Activated CD4-positive, alpha-beta T cell treated with anti-CD3 and anti-CD28 coated beads for 36 hours (primary cell): ENCODE measurements at regions not wholly inside any gene's neighbourhood (a gene's known extent, or its start where the extent isn't known, plus 50 kb on each side); places are given as distances from the start of the nearest gene placed in this dataset.

Source experiments
- ATAC-seq: fragments of 200-7000 bp; cut with Tn5 transposase; one replicate; pipeline ENCODE4 v1.10.0; 2021; ENCODE audit warnings: mild to moderate bottlenecking, moderate library complexity
- CTCF ChIA-PET: fragments of 350-600 bp; sonication (Branson Sonifier 250); formaldehyde crosslinking; loops from one replicate; lab custom pipeline; 2021; ENCODE audit warnings: antibody characterized with exemption; lab: Charles Lee
- POLR2A ChIA-PET: fragments of 350-600 bp; sonication (Branson Sonifier 250); formaldehyde crosslinking; loops from one replicate; lab custom pipeline; 2021; ENCODE audit warnings: antibody characterized with exemption, inconsistent platforms; lab: Charles Lee
- DNase-seq: peaks from one replicate; pipeline ENCODE4 v3.0.0-alpha.2; 2020
- H3K27ac Mint-ChIP-seq: one replicate; pipeline ENCODE4 v1.8.0; 2021; ENCODE audit warnings: mixed read lengths
- H3K27me3 Mint-ChIP-seq: one replicate; pipeline ENCODE4 v1.8.0; 2021; ENCODE audit warnings: mixed read lengths
- H3K36me3 Mint-ChIP-seq: one replicate; pipeline ENCODE4 v1.8.0; 2021; ENCODE audit warnings: low read depth, mixed read lengths
- H3K4me1 Mint-ChIP-seq: one replicate; pipeline ENCODE4 v1.8.0; 2021; ENCODE audit warnings: mixed read lengths
- H3K4me3 Mint-ChIP-seq: one replicate; pipeline ENCODE4 v1.8.0; 2021; ENCODE audit warnings: mild to moderate bottlenecking, moderate library complexity, mixed read lengths
- H3K9me3 Mint-ChIP-seq: one replicate; pipeline ENCODE4 v1.8.0; 2021; ENCODE audit warnings: low read depth, mixed read lengths
- intact Hi-C, 2 experiments: fragments of 100-400 bp; cut with DNase I in 1 of 2; cut with micrococcal nuclease in 1 of 2; formaldehyde crosslinking; loops; one replicate each; pipeline versions ENCODE4 v1.14.2 to v1.15.1; 2022 to 2024; cut with DNase I, micrococcal nuclease

DNA sequence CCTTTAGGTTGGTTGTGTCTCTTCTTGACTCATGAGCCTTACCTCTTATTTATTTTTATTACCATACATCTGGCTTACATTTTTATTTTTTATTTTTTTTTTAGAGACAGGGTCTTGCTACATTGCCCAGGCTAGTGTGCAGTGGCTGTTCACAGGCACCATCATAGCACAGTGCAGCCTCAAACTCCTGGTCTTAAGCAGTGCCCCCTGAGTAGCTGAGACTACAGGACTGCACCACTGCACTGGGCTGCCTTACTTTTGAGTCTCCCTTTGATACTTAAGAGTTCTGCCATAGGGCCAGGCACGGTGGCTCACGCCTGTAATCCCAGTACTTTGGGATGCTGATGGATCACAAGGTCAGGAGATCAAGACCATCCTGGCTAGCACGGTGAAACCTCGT is 76.4 kb upstream of the MACF1 start:
- no peak for ATAC-seq
- Mint-ChIP-seq H3K9me3 (no peaks in the 10 kb centered on the region), H3K27me3 (no peaks in the 10 kb centered on the region), H3K4me3 (no peak overlapping the region), H3K27ac (no peak overlapping the region), H3K4me1 (peaks cover 5% of the 10 kb centered on the region), H3K36me3 (peaks cover 2% of the 10 kb centered on the region)
- POLR2A ChIA-PET: no interaction called here
- intact Hi-C loops: no loop called here
- CTCF ChIA-PET: interaction anchor here (0.5 to 1.2 kb wide), 3 partner anchors 12 to 237 kb away, joined by 3 read pairs; no protein-coding TSS in a partner anchor
- DNase-seq: no peak

GRCh38 chr1:39128959-39129358 is 75.5 kb upstream of the MACF1 start:
- DNase-seq: no peak
- Mint-ChIP-seq H3K9me3 (no peaks in the 10 kb centered on the region), H3K36me3 (peaks cover 2% of the 10 kb centered on the region), H3K4me3 (no peak overlapping the region), H3K27ac (no peak overlapping the region), H3K4me1 (peaks cover 5% of the 10 kb centered on the region), H3K27me3 (no peaks in the 10 kb centered on the region)
- CTCF ChIA-PET: interaction anchor here (1.1 kb wide), 1 partner anchor 40 kb away, joined by 4 read pairs; no protein-coding TSS in a partner anchor
- ATAC-seq: no peak
- intact Hi-C loops: no loop called here
- POLR2A ChIA-PET: no interaction called here

GRCh38 chr1:39129514-39129913 is 75.0 kb upstream of the MACF1 start:
- CTCF ChIA-PET: interaction anchor here (0.6 to 1.1 kb wide), 3 partner anchors 39 to 129 kb away, joined by 4 to 7 read pairs (median 4); no protein-coding TSS in a partner anchor
- Mint-ChIP-seq H3K9me3 (no peaks in the 10 kb centered on the region), H3K4me1 (peaks cover 5% of the 10 kb centered on the region), H3K27ac (no peak overlapping the region), H3K36me3 (no peaks in the 10 kb centered on the region), H3K27me3 (no peaks in the 10 kb centered on the region), H3K4me3 (no peak overlapping the region)
- intact Hi-C loops: no loop called here
- POLR2A ChIA-PET: no interaction called here
- ATAC-seq (no peak), DNase-seq (peak; percentile 9)

- ChIA-PET CTCF (interaction anchor here (0.5 to 1.1 kb wide), 5 partner anchors 26 to 128 kb away, joined by 3 to 7 read pairs (median 4); no protein-coding TSS in a partner anchor), POLR2A (interaction anchor here (0.7 kb wide), 1 partner anchor 13 kb away, joined by 3 read pairs; no protein-coding TSS in a partner anchor)
- Mint-ChIP-seq H3K4me1 (peaks cover 8% of the 10 kb centered on the region), H3K4me3 (no peak overlapping the region), H3K27ac (no peak overlapping the region), H3K36me3 (no peaks in the 10 kb centered on the region), H3K9me3 (no peaks in the 10 kb centered on the region), H3K27me3 (no peaks in the 10 kb centered on the region)
- intact Hi-C loops: no loop called here
- DNase-seq (no peak), ATAC-seq (no peak)
Measured at GRCh38 chr1:39130325-39130724, 74.2 kb upstream of the MACF1 start.

DNA sequence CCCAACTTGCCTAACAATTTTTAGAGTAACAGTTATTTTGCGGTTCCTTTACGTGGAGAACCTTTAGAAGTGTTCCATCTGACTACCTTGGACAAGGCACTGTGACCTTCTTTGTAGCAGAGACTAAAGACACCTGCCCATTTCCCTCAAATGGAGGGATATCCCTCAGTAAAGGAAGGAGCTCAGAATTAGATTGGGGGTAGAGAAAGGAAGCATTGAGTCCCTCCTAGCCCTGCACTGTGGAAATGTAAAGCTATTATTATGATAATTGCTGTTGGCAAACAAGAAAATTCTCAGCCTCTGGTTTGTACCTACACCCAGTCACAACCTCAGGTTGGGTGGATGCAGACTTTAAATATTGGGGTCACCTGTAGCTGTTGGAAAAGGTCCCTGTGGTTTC is 72.6 kb upstream of the MACF1 start:
- ChIA-PET CTCF (interaction anchor here (0.7 to 2.0 kb wide), 3 partner anchors 10 to 94 kb away, joined by 3 to 5 read pairs (median 3); no protein-coding TSS in a partner anchor), POLR2A (no interaction called here)
- Mint-ChIP-seq H3K36me3 (no peaks in the 10 kb centered on the region), H3K4me3 (no peak overlapping the region), H3K4me1 (peaks cover 8% of the 10 kb centered on the region), H3K27me3 (no peaks in the 10 kb centered on the region), H3K9me3 (no peaks in the 10 kb centered on the region), H3K27ac (no peak overlapping the region)
- intact Hi-C loops: no loop called here
- no peak for DNase-seq
- no peak for ATAC-seq

DNA sequence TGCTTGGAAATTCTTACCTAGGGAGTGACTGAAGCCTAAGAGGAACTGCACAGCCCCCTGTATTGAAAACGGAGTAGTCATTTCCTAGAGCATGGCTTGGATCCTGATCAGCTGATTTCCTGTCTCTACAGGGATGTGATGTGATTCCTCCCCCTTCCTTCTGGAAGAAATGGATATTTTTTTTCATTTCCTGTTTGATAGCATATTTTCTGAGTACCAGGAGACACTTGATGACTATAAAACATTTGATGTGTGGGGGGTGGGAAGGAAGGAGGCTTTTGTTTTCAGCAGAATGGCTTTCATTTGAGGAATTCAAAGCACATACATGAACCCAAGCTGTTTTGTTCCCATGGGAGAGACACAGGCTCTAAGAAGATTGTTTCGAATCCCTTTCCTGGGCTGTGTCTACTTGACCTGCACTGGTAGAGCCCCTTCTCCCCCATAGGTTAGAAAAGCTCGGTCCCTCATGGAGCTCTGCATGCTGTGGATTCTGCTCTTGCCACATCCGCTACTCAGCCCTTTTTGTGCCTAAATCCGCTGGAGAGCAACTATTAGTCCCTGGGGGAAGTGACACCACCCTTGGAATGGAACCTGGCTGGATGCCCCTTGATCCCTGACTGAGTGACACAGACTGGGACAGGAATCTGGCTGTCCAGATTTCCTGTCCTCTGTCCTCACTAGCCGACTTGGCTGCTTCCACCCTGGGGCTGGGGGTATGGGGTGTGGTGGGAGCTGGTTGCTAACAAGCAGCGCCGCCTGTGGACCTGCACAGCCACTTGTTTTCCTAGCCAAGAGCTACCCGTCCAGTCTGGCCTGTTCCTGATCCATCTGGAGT is 71.8 kb upstream of the MACF1 start:
- H3K36me3 Mint-ChIP-seq: no peaks in the 10 kb centered on the region
- no peaks in the 10 kb centered on the region for H3K9me3 Mint-ChIP-seq
- no peak overlapping the region for H3K4me3 Mint-ChIP-seq
- DNase-seq (no peak), ATAC-seq (no peak)
- POLR2A ChIA-PET: no interaction called here
- peaks cover 8% of the 10 kb centered on the region for H3K4me1 Mint-ChIP-seq
- H3K27me3 Mint-ChIP-seq: no peaks in the 10 kb centered on the region
- CTCF ChIA-PET: interaction anchor here (0.6 to 2.0 kb wide), 8 partner anchors 9 to 846 kb away, joined by 3 to 5 read pairs (median 3); no protein-coding TSS in a partner anchor
- intact Hi-C loops: no loop called here
- H3K27ac Mint-ChIP-seq: no peak overlapping the region

- no peak overlapping the region for H3K27ac Mint-ChIP-seq
- H3K36me3 Mint-ChIP-seq: no peaks in the 10 kb centered on the region
- ChIA-PET CTCF (interaction anchor here (0.6 to 0.9 kb wide), 5 partner anchors 10 to 847 kb away, joined by 3 read pairs; no protein-coding TSS in a partner anchor), POLR2A (no interaction called here)
- H3K27me3 Mint-ChIP-seq: no peaks in the 10 kb centered on the region
- no peak for ATAC-seq
- DNase-seq: no peak
- no peak overlapping the region for H3K4me3 Mint-ChIP-seq
- intact Hi-C loops: no loop called here
- peaks cover 8% of the 10 kb centered on the region for H3K4me1 Mint-ChIP-seq
- H3K9me3 Mint-ChIP-seq: no peaks in the 10 kb centered on the region
Measured at GRCh38 chr1:39133340-39133684, 71.2 kb upstream of the MACF1 start.

GRCh38 chr1:39134768-39135333 is 69.6 kb upstream of the MACF1 start:
- ATAC-seq (no peak), DNase-seq (no peak)
- H3K9me3 Mint-ChIP-seq: no peaks in the 10 kb centered on the region
- H3K36me3 Mint-ChIP-seq: no peaks in the 10 kb centered on the region
- CTCF ChIA-PET: interaction anchor here (0.6 kb wide), 2 partner anchors 29 to 312 kb away, joined by 3 read pairs; no protein-coding TSS in a partner anchor
- POLR2A ChIA-PET: no interaction called here
- H3K4me3 Mint-ChIP-seq: no peak overlapping the region
- intact Hi-C loops: no loop called here
- H3K4me1 Mint-ChIP-seq: peaks cover 6% of the 10 kb centered on the region
- no peak overlapping the region for H3K27ac Mint-ChIP-seq
- no peaks in the 10 kb centered on the region for H3K27me3 Mint-ChIP-seq

DNA sequence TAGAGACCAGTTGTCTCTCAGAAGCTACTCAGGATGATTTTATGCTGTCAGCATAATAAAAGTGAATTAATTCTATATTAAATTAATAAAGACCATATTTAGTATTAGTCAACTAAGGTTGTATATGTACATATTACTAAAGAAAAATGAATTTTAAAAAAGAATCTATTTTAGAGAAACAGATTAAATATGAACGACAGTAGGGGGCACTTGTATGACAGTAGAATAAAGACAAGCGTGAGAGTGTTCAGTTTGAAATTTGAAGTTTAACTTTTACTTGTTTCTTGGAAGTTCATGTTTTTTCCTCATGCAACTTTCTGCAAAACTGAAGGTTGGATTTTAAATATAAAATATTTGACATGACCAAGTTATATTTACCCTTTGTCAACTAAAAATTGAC is 67.9 kb upstream of the MACF1 start:
- H3K4me3 Mint-ChIP-seq: no peak overlapping the region
- H3K27me3 Mint-ChIP-seq: no peaks in the 10 kb centered on the region
- H3K36me3 Mint-ChIP-seq: no peaks in the 10 kb centered on the region
- no peak overlapping the region for H3K27ac Mint-ChIP-seq
- intact Hi-C loops: no loop called here
- H3K4me1 Mint-ChIP-seq: peaks cover 3% of the 10 kb centered on the region
- no peaks in the 10 kb centered on the region for H3K9me3 Mint-ChIP-seq
- DNase-seq (no peak), ATAC-seq (no peak)
- CTCF ChIA-PET: interaction anchor here (0.6 to 1.0 kb wide), 3 partner anchors 22 to 217 kb away, joined by 3 to 5 read pairs (median 3); no protein-coding TSS in a partner anchor
- POLR2A ChIA-PET: no interaction called here

DNA sequence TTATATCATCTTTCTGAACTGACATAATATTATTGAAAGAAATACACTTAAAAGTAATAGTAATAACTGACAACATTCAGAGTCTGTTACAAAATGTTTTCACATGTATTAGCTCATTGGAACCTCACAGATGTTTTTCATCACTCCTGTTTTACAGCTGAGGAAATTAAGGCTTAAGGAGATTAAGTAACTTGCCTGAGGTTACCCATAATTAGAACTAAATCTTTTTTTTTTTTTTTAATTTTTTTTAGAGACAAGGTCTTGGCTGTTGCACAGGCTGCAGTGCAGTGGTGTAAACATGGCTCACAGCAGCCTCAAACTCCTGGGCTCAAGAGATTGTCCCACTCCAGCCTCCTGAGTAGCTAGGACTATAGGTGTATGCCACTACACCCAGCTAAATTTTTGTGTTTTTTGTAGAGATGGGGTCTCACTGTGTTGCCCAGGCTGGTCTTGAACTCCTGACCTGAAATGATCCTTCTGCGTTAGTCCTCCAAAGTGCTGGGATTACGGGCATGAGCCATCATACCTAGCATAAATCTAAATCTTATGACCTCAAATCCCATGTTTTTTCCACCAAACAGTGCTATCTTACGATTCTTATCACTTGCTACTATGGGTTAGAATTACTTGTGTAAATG is 64.7 kb upstream of the MACF1 start:
- H3K36me3 Mint-ChIP-seq: no peaks in the 10 kb centered on the region
- ATAC-seq (no peak), DNase-seq (no peak)
- intact Hi-C loops: no loop called here
- ChIA-PET CTCF (interaction anchor here (0.7 kb wide), 2 partner anchors 271 to 1915 kb away, joined by 3 read pairs; no protein-coding TSS in a partner anchor), POLR2A (interaction anchor here (0.6 to 0.7 kb wide), 2 partner anchors 12 to 201 kb away, joined by 3 to 9 read pairs; no protein-coding TSS in a partner anchor)
- no peak overlapping the region for H3K4me3 Mint-ChIP-seq
- no peak overlapping the region for H3K27ac Mint-ChIP-seq
- H3K4me1 Mint-ChIP-seq: peaks cover under 1% of the 10 kb centered on the region
- H3K27me3 Mint-ChIP-seq: no peaks in the 10 kb centered on the region
- no peaks in the 10 kb centered on the region for H3K9me3 Mint-ChIP-seq

DNA sequence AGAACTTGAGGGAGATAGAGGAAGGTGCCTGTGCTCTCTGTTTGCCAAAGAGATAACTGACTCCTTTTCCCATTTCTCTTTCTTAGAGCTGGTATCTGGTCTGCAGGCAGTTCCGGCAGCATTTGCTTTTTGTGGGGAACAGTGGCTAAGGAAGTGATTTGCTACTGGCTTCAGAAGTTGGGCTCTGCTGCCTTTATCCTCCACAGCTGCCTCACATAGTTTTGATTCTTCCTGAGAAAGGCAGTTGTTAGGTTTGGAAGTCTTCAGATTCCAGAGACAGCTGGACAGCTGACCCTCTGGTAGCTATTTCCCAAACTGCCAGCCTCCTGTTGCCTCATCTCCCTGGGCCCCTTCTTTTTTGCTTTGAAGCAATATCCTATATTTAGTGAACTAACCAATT is 62.6 kb upstream of the MACF1 start:
- Mint-ChIP-seq H3K4me1 (no peaks in the 10 kb centered on the region), H3K4me3 (no peak overlapping the region), H3K27me3 (no peaks in the 10 kb centered on the region), H3K36me3 (no peaks in the 10 kb centered on the region), H3K27ac (no peak overlapping the region), H3K9me3 (no peaks in the 10 kb centered on the region)
- ChIA-PET POLR2A (no interaction called here), CTCF (interaction anchor here (0.9 kb wide), 1 partner anchor 10 kb away, joined by 3 read pairs; no protein-coding TSS in a partner anchor)
- DNase-seq (no peak), ATAC-seq (no peak)
- intact Hi-C loops: no loop called here
